ENCODE measurements at regions not wholly inside any gene's neighbourhood (a gene's known extent, or its start where the extent isn't known, plus 50 kb on each side); places are given as distances from the start of the nearest gene placed in this dataset.

GRCh38 chr5:156155598-156155997, 171.4 kb upstream of the SGCD start:
- Histone ChIP-seq H3K4me1 (no peaks in the 10 kb centered on the region), H3K27me3 (no peaks in the 10 kb centered on the region), H3K9me3 (no peaks in the 10 kb centered on the region), H3K4me3 (no peak overlapping the region), H3K36me3 (no peaks in the 10 kb centered on the region), H3K27ac (no peak overlapping the region)
- DNase-seq (ENCODE audit: low spot score in 2 of 2): no peak
- intact Hi-C loops (cut with DNase I; ENCODE audit: low total_unique reads): no loop called here
- TF ChIP-seq POLR2A (IDR thresholded peaks at IDR 0.05) (no peak), POLR2AphosphoS5 (IDR thresholded peaks at IDR 0.05) (no peak), CTCF (IDR thresholded peaks at IDR 0.05) (no peak)

GRCh38 chr5:156164306-156164705, 162.7 kb upstream of the SGCD start:
- DNase-seq (ENCODE audit: low spot score in 2 of 2): no peak
- H3K9me3 ChIP-seq: no peaks in the 10 kb centered on the region
- no peak overlapping the region for H3K27ac ChIP-seq
- H3K4me1 ChIP-seq: no peaks in the 10 kb centered on the region
- H3K4me3 ChIP-seq: no peak overlapping the region
- no peak for TF ChIP-seq POLR2AphosphoS5 (IDR thresholded peaks at IDR 0.05)
- no peak for TF ChIP-seq CTCF (IDR thresholded peaks at IDR 0.05)
- no peak for TF ChIP-seq POLR2A (IDR thresholded peaks at IDR 0.05)
- H3K36me3 ChIP-seq: no peaks in the 10 kb centered on the region
- intact Hi-C loops (cut with DNase I; ENCODE audit: low total_unique reads): no loop called here
- H3K27me3 ChIP-seq: no peaks in the 10 kb centered on the region

GRCh38 chr5:156169495-156169894, 157.5 kb upstream of the SGCD start:
- Histone ChIP-seq H3K4me3 (no peak overlapping the region), H3K4me1 (no peaks in the 10 kb centered on the region), H3K27ac (no peak overlapping the region), H3K36me3 (no peaks in the 10 kb centered on the region), H3K27me3 (no peaks in the 10 kb centered on the region), H3K9me3 (no peaks in the 10 kb centered on the region)
- TF ChIP-seq POLR2A (IDR thresholded peaks at IDR 0.05) (no peak), CTCF (IDR thresholded peaks at IDR 0.05) (no peak), POLR2AphosphoS5 (IDR thresholded peaks at IDR 0.05) (no peak)
- intact Hi-C loops (cut with DNase I; ENCODE audit: low total_unique reads): no loop called here
- no peak for DNase-seq (ENCODE audit: low spot score in 2 of 2)

GRCh38 chr5:156170351-156170961, 156.5 kb upstream of the SGCD start:
- no peak for DNase-seq (ENCODE audit: low spot score in 2 of 2)
- Histone ChIP-seq H3K4me3 (no peak overlapping the region), H3K4me1 (no peaks in the 10 kb centered on the region), H3K27ac (no peak overlapping the region), H3K9me3 (no peaks in the 10 kb centered on the region), H3K27me3 (no peaks in the 10 kb centered on the region), H3K36me3 (no peaks in the 10 kb centered on the region)
- intact Hi-C loops (cut with DNase I; ENCODE audit: low total_unique reads): no loop called here
- TF ChIP-seq POLR2A (IDR thresholded peaks at IDR 0.05) (no peak), POLR2AphosphoS5 (IDR thresholded peaks at IDR 0.05) (no peak), CTCF (IDR thresholded peaks at IDR 0.05) (no peak)

- no peaks in the 10 kb centered on the region for H3K4me1 ChIP-seq
- H3K27ac ChIP-seq: no peak overlapping the region
- H3K36me3 ChIP-seq: no peaks in the 10 kb centered on the region
- no peaks in the 10 kb centered on the region for H3K9me3 ChIP-seq
- H3K27me3 ChIP-seq: no peaks in the 10 kb centered on the region
- DNase-seq (ENCODE audit: low spot score in 2 of 2): no peak
- no peak overlapping the region for H3K4me3 ChIP-seq
- TF ChIP-seq POLR2A (IDR thresholded peaks at IDR 0.05): no peak
- no peak for TF ChIP-seq POLR2AphosphoS5 (IDR thresholded peaks at IDR 0.05)
- no peak for TF ChIP-seq CTCF (IDR thresholded peaks at IDR 0.05)
- intact Hi-C loops (cut with DNase I; ENCODE audit: low total_unique reads): no loop called here
Measured at GRCh38 chr5:156174225-156174624, 152.7 kb upstream of the SGCD start.
